Central memory CD4-positive, alpha-beta T cell (primary cell): ENCODE measurements at regions not wholly inside any gene's neighbourhood (a gene's known extent, or its start where the extent isn't known, plus 50 kb on each side); places are given as distances from the start of the nearest gene placed in this dataset.
"Not testable (repeated sequence)": the region's sequence is repeated elsewhere in the genome, so short reads cannot be mapped to it uniquely, and the experiment has no call there.

ENCODE experiments used
- DNase-seq: peaks from one replicate; pipeline ENCODE4 v3.0.0; 2022

DNA sequence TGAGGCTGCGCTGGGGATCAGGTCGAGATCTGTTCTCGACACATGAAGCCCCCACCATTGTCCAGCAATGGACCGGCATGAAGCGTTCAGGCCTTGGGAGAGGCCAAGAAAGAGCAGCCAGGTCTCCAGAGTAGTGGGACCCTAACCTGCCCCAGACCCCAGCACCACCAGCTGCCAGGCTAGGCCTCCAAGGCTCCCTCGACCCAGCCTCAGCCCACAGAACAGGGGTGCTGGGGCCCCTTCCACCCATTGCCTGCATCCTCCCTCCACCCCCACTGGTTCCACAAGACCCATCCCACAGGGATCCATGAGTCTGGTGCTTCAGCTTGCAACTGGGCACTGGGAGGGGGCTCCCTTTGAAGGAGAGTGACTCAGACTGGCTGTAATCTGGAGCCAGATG is 120.3 kb downstream of the TUBA3C start:
- no peak for DNase-seq

DNA sequence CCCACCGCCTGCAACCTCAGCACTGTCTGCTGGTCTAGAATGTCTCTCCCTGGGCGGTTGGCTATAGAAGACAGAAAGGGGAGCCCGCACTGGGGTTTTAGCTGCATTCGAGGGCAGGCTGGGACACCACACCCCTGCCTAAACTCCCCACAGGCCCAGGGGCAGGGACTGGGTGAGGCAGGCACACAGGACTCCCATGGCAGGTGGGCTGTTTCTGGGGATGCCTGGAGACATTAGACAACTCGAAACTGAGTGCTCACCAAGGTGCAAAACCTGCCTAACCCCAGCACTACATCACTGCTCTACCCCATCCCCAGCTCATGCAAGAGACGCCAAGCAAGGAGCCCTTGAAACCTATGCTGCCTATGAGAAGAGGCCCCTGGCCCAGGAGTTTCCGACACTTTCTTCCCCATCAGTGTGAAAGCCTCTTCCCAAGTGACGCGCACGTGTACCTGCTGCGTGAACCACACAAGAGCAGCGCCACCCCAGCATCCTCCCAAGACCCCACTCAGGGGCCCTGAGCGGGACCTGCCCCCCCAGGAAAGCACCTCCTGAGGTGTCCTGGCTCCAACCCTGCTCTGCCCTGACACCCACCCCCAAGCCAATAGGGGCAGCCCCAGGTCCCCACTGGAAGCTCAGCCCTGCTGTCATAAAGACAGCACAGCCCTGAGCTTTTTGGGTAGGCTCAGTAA is 121.2 kb downstream of the TUBA3C start:
- no peak for DNase-seq

DNA sequence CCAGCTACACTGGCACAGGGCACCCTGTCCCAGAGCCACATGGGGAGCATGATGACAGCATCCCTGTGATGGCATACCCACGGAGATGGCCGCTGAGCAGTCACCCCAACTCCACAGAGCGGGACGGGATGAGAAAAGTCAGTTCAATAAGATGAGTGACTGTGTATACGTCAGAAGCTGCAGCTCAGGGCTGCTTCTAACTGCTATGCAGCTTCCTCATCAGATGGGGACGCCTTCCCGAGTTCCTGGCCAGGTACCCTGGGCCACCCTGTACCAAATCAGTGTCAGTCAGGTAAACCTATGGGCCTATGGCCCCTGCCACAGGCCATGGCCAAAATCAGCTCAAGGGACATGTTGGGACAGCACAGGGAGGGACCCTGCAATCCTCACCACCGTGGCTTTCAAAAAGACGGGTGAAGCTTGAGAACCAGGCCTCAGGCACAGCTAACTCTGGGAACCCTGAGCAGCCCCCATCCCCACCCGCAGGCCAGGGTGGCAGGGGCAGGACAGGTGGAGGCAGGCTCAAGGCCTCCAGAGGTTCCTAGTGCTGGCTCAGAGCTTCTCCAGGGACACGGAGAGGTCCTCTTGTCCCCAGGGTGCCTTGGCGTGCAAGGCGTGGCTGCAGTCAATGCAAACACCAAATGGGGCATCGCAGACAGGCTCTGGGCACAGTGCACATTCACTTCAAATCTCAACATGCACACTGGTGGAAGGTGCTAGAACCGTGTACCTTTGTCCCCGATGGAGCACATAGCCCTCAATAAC is 122.4 kb downstream of the TUBA3C start:
- no peak for DNase-seq

DNA sequence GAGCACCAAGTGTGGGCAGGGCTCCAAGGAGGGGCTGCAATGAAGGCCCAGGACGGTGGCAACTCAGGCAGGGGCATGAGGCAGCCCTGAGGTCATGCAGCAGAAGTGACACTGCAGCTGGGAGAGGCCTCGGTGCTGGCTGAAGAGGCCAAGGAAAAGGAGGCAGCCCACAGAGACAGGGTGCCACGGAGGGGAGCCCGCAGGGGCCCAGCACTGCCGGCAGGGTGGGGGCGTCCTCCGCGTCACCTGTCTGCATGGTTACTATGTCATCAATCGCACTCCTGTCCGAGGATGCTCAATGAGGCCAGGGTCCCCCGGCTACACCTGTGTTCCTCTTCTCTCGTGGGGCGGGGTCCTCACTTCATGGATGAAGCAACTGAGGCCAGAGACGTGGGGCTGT is 123.1 kb downstream of the TUBA3C start:
- no peak for DNase-seq

DNA sequence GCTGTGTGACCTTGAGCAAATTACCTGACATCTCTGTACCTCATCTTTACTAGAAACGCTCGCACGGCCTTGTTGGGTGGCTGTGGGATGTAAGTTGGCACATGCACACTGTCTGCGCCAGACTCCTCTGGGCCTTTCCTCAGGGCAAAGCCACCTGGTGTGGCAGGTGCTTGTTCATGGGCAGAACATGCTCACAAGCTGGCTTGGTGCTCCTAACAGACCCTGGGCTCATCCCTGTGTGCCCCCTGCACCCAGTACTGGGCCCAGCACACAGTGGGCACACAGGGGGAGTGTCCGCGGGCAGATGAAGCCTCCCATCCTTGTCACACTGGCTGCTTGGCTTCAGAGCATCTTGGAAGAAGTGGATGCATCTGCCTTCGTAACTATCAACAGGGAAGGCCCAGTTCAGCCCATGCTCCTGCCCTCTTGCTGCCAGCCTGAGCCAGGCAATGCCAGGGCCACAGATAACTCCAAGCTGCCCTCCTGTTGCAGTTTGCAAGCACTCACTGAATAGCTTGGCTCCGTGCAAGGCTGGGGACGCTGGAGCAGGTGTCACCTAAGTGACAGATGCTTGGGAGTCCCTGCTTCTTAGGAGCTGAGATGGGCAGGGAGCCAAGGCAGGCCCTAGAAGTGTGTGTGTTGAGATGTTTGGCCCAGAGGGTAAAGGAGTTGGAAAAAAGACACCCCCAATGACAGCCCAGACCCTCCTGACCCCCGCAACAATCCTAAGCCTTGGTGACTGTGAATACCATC is 123.9 kb downstream of the TUBA3C start:
- no peak for DNase-seq

DNA sequence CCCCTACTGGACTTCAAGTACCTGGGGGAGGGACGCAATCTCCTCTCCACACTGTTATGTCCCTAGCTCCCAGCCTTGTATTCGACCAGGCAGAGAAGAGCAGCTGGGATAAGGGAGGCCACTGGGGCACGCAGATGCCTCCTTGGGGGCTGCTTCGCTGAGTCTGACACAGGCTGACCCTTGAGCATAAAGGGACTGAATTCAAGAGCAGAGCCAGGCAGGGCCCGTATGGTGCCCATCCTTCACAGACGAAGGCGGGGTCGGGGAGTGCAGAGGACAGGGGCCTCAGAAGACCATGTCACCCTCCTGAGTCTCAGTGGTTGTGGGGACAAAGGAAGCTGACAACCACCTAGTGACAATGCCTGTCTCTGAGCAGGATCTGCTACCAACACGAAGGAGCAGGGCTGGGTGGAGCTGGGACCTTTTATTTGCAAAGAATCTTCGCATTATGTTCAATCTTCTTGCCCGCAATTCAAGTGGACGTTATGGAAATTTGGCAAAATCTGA is 124.6 kb downstream of the TUBA3C start:
- no peak for DNase-seq

DNA sequence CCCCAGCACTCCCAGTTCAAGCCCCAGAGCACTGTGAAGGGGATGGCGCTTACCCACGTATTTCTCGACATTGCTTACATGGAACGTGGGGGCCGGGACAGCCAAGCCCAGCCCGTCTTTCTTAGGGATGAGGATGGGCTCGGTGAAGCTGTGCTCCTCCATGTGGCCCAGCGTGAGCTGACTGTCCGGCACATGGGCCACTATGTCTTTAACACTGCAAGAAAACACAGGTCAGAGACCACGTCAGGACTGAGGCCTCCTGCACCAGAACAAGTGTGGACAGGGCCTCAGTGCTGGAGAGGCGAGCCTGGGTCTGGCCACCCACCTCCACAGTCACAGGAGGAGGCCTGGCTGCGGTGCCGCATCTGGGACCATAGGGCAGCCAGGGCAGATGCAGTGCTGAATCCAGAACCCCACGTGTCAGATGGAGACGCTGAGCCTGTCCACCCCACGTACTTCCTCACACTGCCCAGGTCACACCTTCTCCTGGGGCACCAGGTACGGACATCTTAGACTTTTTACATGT is 125.2 kb downstream of the TUBA3C start:
- DNase-seq = no peak

DNA sequence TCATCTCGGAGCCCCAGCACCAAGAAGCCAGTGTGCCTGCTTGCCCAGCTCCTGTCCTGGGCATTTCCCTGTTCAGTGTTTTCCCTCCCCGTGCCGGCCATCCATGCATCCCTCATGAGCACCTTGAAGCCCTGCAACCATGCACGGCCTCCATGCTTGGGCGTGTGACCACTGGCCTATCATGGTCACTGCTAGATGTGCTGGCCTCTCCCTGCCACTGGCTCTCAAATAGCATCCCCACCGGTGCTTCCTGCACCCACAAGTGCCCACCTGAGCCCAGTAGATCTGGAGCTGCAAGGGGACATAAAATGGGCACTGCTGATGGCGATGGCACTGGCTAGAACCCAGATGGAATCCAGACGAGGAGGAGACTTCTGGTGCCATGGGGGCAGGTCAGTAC is 126.0 kb downstream of the TUBA3C start:
- DNase-seq = no peak

- no peak for DNase-seq
Observed at GRCh38 chr13:19053561-19053960, 128.1 kb downstream of the TUBA3C start.

DNA sequence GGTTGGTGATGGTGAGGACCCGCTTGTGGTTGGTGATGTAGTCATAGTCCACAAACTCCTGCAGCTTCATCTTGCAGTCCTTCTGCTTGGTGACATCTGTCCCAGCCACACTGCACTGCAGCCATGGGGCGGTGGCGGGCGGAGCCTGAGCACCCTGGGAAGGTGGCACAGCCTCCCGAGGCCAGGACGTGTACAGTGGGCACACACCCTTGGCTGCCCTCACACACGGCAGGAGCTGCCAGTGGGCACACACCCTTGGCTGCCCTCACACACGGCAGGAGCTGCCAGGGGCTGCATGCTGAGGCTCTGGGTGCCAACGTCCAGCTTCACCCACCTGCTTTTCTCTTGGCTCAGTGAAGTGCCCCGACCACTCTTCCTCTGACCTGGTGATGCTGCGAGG is 128.7 kb downstream of the TUBA3C start:
- no peak for DNase-seq

DNA sequence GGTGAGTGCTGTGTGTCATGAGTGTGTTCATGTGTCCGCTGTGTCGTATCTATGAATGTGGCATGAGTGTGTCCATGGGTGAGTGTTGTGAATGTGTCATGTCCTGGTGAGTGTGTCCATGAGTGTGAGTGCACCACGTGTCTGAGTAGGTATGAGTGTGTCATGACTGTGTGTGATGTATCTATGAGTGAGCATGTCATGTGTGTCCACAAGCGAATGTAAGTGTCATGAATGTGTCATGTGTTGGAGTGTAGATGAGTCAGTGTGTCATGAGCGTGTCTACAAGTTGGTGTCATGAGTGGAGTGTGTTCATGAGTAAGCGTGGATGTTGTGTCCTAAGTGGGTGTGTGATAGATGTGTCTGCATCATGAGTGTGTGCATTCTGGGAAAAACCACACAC is 129.4 kb downstream of the TUBA3C start:
- DNase-seq = no peak

DNA sequence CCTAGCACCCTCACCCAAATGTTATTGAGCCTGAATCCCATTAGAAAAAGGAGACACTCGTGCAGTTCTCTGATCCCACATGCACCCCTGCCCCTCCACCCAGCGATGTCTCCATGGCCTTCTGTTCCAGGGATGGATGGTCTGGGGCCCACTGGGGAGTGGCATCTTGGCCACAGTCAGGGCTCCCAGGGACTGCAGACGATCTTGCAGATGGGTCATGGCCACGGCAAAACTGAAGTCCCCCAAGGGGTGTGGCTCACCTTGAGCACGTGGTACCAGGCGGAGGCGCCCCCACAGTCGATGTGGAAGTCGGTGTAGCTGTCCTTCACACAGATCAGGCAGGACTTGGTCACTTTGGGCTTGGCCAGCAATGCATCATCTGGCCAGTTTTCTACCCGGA is 130.7 kb downstream of the TUBA3C start:
- no peak for DNase-seq

DNA sequence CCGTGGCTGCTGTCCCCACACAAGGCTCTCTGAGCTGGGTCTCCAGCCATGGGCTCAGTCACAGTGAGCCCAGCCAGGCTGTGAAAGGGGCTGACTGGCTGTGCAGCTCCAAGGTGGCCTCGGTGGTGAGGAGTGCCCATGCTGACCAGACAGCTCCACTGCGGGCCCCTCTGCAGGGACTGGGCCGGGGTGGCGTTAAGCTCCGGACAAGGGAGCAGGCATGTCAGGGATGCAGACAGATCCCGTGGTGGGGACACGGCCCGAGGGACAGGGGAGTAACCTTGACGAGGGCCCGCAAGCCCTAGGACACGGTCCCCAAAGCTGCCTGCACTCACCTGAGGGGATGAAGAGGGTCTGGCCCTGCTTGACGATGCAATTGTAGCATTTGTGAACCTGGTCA is 132.0 kb downstream of the TUBA3C start:
- DNase-seq = not testable (repeated sequence)

DNA sequence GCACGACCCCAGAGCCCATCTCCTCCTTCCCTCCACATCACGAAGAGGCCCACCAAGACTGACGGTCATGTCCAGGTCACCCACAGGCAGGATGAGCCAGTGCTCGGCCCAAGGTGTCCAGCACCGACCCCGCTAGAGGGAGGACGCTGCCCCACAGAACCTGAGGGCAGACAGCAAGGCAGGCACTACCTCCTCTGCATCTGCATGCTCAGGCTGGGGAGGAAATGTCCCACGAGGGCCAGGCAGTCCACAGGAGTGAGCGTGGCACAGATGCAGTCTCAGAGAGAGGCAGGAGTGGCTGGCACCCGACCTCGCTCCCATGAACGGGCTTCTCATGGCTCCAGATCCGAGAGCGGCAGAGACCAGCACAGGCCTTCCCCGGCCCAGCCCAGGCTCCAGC is 133.2 kb downstream of the TUBA3C start:
- no peak for DNase-seq

DNA sequence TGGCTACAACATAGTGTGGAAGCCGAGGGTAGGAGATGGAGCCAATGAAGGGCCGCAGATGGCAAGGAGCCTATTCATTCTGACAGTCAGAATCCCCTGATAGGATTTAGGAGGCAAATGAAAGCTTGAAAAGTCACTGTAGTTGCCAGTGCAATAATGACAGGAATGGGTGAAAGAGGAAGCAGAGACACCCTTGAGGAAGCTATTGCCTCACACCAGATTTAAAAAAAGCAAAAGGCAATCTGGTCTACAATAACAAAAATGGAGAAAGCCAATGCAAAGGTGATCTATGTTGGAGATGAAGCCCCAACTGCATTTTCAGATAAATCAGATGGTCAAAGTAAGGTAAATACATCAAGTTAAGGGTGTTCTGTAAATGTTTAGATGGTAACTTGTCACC is 158.5 kb downstream of the TUBA3C start:
- no peak for DNase-seq

DNA sequence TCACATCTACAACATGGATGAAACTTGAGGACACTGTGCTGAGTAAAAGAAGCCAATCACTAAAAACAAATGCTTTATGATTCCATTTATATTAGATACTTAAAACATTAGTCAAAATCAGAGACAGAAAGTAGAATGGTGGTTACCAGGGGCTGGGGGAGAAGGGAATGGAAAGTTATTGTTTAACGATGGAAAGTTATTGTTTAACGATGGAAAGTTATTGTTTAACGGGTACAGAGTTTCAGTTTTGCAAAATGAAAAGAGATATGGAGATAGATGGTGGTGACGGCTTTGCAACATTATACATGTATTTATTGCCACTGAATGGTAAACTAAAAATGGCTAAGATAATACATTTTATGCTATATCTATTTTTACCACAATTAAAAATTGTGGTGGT is 160.6 kb downstream of the TUBA3C start:
- DNase-seq = no peak

- peak; percentile 30 for DNase-seq
Observed at GRCh38 chr13:18998389-18998788, 183.2 kb downstream of the TUBA3C start.

DNA sequence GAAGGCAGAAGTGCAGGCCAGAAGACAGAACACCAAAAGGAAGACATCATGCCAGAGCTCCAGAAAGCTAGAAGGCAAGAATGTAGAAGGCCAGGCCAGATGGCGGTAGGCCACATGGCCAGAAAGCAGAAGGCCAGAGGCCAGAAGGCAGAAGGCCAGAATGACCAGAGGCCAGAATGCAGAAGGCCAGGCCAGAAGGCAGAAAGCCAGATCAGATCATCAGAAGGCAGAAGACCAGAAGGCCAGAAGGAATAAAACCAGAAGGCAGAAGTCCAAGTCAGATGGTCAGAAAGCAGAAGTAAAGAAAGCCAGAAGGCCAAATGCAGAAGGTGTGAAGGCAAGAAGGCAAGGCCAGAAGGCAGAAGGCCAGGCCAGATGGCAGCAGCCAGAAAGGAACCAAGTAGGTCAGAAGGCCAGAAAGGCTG is 185.0 kb downstream of the TUBA3C start:
- DNase-seq = no peak

DNA sequence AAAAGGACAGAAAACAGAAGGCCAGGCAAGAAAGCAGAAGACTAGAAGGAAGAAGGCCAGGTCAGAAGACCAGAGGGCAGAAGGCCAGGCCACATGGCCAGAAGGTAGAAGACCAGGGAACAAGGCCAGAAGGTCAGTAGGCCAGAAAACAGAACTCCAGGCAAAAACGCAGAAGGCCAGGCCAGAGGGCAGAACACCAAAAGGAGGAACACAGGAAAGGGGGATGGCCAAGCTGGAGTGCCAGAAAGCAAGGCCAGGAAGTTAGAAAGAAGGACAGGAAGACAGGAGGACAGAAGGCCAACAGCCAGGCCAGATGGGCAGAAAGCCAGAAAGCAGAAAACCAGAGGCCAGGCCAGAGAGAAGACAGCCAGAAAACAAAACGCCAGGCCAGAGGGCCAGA is 185.4 kb downstream of the TUBA3C start:
- DNase-seq = no peak

- DNase-seq = no peak
Observed at GRCh38 chr13:18995259-18995873, 186.3 kb downstream of the TUBA3C start.

DNA sequence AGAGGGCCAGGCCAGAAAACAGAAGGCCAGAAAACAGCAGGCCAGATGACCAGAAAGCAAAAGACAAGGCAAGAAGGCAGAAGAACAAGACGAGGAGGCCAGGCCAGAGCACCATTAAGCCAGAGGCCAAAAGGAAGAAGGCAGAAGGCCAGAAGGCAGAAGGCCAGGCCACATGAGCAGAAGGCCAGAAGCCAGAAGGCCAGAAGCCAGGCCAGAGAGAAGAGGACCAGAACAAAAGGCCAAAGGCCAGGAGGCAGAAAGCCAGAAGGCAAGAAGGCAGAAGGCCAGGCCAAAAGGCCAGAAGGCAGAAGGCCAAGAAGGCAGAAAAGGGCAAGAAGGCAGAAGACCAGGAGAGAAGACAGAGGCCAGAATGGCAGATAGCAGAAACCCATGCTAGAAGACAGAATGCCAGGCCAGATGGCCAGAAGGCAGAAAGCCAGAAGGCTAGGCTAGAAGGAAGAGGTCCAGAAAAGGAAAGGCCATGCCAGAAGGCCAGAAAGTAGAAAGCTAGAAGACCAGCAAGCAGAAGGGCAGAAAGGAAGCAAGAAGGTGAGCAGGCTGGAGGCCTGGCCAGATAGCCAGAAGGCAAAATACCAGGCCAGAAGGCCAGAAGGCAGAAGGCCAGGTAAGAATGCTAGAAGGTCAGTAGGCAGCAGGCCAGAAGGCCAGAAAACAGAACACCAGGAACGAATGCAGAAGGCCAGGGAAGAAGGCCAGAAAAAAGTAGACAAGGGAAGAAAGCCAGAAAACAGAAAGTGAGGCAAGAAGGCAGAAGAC is 187.6 kb downstream of the TUBA3C start:
- DNase-seq = no peak

DNA sequence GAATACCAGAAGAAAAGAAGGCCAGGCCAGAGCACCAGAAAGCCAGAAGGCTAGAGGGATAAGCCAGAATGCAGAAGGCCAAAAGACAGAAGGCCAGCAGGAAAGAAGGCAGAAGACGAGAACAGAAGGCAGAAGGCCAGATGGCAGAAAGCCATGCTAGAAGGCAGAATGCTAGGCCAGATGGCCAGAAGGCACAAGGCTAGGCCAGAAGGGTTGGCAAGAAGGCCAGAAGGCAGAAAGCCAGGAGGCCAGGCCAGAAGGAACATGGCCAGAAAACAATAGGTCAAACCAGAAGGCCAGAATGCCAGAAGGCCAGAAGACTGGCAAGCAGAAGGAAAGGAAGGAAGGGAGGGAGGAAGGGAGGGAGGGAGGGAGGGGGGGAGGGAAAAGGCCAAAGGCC is 188.8 kb downstream of the TUBA3C start:
- DNase-seq = no peak
